ENCODE measurements at regions not wholly inside any gene's neighbourhood (a gene's known extent, or its start where the extent isn't known, plus 50 kb on each side); places are given as distances from the start of the nearest gene placed in this dataset.
"Not testable (repeated sequence)": the region's sequence is repeated elsewhere in the genome, so short reads cannot be mapped to it uniquely, and the experiment has no call there.

DNA sequence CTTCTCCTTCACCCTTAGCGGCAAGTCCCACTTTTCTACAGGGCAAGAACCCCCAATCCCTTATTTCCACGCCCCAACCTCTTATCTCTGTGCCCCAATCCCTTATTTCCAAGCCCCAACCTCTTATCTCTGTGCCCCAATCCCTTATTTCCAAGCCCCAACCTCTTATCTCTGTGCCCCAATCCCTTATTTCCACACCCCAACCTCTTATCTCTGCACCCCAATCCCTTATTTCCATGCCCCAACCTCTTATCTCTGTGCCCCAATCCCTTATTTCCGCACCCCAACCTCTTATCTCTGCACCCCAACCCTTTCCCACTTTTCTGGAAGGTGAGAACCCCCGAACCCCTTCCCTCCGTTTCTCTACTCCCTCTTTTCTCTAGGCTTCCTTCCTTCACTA lies 116.1 kb upstream of the GJE1 start:
- not testable (repeated sequence) for DNase-seq (ENCODE audit: low read depth); H3K4me3 ChIP-seq (ENCODE audit: low read depth, low read length)

DNA sequence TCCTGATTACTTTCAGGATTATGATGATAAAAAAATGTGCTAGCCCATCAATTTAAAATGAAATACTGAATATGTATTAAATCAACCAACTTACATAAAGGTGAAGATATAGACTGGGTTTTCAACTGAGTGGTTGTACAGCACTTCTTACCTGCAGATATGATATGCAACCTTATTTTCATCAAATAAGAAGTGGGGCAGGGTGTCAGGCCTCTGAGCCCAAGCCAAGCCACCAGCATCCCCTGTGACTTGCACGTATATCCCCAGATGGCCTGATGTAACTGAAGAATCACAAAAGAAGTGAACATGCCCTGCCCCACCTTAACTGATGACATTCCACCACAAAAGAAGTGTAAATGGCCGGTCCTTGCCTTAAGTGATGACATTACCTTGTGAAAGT lies 117.3 kb upstream of the GJE1 start:
- H3K4me3 ChIP-seq (ENCODE audit: low read depth, low read length); DNase-seq (ENCODE audit: low read depth): not testable (repeated sequence)

DNA sequence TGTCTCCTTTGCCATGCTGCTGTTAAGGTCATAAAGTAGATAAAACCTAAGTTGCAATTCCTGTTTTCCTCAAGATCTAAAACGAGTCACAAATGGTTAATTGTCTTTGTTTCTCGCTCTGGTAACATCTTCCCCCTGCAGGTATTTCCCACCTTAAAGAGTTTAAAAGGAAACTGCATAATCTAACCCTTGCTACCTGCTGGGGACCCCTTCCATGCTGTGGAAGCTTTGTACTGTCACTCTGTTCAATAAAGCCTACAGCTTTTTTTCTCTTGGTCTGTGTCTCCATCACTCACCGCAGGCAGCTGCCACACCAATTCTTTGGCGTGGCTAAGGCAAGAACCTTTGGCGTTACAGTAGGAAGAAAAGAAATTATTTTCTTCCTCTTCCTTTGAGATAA lies 117.7 kb upstream of the GJE1 start:
- peak overlapping the region; percentile 29 for H3K4me3 ChIP-seq (ENCODE audit: low read depth, low read length)
- TF ChIP-seq, protein P1, sequence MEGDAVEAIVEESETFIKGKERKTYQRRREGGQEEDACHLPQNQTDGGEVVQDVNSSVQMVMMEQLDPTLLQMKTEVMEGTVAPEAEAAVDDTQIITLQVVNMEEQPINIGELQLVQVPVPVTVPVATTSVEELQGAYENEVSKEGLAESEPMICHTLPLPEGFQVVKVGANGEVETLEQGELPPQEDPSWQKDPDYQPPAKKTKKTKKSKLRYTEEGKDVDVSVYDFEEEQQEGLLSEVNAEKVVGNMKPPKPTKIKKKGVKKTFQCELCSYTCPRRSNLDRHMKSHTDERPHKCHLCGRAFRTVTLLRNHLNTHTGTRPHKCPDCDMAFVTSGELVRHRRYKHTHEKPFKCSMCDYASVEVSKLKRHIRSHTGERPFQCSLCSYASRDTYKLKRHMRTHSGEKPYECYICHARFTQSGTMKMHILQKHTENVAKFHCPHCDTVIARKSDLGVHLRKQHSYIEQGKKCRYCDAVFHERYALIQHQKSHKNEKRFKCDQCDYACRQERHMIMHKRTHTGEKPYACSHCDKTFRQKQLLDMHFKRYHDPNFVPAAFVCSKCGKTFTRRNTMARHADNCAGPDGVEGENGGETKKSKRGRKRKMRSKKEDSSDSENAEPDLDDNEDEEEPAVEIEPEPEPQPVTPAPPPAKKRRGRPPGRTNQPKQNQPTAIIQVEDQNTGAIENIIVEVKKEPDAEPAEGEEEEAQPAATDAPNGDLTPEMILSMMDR (IDR thresholded peaks at IDR 0.05; ENCODE audit: insufficient read depth, low read length): no peak
- DNase-seq (ENCODE audit: low read depth): no peak

DNA sequence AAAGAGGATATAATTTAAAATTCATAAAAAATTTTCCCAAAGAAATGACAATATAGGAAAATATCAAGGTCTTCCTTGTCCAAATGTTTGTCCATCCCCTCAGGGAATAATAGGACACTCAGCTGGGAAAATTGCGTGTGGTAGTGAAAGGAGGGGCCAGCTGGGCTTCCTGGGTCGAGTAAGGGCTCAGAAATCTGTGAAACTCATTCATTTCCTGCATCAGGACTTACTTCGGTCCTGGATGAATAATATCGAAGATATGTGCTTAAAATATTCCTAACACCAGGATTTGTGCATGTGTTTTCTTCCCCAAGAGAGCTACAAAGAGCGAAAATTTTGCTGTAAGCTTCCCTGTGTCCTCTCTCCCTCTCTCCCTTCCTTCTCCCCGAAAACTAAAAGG lies 118.2 kb upstream of the GJE1 start:
- DNase-seq (ENCODE audit: low read depth): peak; percentile 75
- peak overlapping the region; percentile 29 for H3K4me3 ChIP-seq (ENCODE audit: low read depth, low read length)
- TF ChIP-seq, protein P1 (IDR thresholded peaks at IDR 0.05; ENCODE audit: insufficient read depth, low read length): no peak

DNA sequence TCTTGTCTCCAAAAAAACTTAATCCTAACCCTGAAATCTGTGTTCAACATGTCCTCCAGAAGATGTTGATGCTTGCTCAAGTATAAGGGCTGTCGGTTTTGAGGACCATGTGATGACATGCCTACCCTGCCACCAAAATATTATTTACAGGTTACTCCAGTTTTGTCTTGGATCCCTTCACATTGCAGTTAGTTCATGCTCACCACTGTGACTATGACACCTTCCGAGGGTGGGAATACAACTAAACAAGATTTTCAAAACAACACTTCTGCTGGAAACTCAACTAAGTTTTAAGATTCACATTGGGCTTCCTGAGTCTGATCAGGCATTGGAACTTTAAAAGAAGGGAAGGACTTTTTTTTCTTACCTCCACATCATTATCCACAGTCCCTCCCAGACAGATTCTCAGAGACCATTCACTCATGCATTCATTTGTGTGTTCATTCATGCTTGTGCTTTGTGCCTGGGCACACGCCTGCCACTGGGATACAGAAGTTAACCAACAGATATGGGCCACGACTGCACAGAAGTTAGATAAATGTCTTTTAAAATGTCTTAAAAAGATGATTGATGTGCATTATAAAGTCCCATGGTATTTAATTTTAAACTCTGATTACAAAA lies 118.7 kb upstream of the GJE1 start:
- H3K4me3 ChIP-seq (ENCODE audit: low read depth, low read length): no peak overlapping the region
- no peak for DNase-seq (ENCODE audit: low read depth)
- TF ChIP-seq, protein P1 (IDR thresholded peaks at IDR 0.05; ENCODE audit: insufficient read depth, low read length): no peak

DNA sequence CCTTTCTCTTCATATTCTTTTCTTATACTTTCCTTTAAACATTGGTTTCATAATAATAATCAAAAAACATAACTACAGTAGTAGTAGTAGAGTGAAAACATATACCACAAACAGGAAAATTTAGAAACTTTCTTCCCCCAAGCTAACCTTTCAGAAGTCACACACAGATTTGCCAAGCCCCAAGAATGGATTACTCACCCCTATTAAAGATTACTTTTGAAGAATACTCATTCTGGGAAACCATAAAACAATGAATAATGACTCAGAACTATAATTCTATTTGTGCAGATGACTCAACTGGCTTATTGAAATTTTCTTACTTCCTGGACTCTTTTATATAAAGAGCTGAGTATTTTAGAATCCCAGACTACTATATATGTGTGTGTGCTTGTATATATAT lies 119.4 kb upstream of the GJE1 start:
- TF ChIP-seq, protein P1 (IDR thresholded peaks at IDR 0.05; ENCODE audit: insufficient read depth, low read length): no peak
- DNase-seq (ENCODE audit: low read depth): peak; percentile 91
- no peak overlapping the region for H3K4me3 ChIP-seq (ENCODE audit: low read depth, low read length)

DNA sequence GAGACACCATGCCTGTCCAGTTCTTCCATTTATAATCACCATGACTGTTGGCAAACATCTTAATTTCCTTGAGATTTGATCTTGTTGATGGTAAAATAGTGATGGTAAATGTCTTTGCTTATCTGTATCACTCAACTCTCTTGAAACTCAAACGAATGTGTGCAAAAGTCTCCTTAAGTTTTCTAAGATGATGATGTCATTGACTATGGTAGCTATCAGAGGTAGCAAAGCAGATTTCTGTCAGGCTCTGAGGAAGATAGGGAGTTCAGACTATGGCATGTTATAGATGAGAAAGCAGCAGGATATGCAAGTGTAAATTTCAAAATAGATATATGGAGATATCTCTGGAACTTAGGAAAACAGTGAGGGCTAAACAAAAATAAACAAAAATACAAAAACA lies 121.0 kb upstream of the GJE1 start:
- DNase-seq (ENCODE audit: low read depth): no peak
- H3K4me3 ChIP-seq (ENCODE audit: low read depth, low read length): no peak overlapping the region
- TF ChIP-seq, protein P1 (IDR thresholded peaks at IDR 0.05; ENCODE audit: insufficient read depth, low read length): no peak

DNA sequence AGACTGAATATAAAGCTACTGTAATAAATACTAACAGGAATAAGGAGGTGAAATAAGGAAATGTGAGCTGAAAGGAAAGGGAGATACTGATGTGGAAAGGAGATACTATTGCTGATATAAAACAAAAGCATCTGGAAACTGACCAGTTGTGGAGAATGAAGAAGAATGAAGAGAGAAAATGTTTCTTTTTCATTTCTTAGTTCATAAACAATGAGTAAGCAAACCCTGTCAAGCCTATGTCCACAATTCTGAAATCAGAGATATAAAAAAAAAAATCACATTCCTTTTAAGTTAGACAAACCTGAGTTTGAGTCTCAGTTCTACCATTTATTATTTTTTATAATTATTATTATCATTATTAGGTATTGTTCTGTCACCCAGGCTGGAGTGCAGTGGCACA lies 121.6 kb upstream of the GJE1 start:
- H3K4me3 ChIP-seq (ENCODE audit: low read depth, low read length): no peak overlapping the region
- peak; percentile 68 for DNase-seq (ENCODE audit: low read depth)
- TF ChIP-seq, protein P1 (IDR thresholded peaks at IDR 0.05; ENCODE audit: insufficient read depth, low read length): no peak
